ENCODE measurements at regions not wholly inside any gene's neighbourhood (a gene's known extent, or its start where the extent isn't known, plus 50 kb on each side); places are given as distances from the start of the nearest gene placed in this dataset.

- TF ChIP-seq CTCF (IDR thresholded peaks at IDR 0.05; ENCODE audit: low read depth, low read length): peak; percentile 77
- TF ChIP-seq EZH2phosphoT487 (IDR thresholded peaks at IDR 0.05; ENCODE audit: low read depth): no peak
Measured at GRCh38 chr13:62119739-62120700, 704.4 kb upstream of the PCDH20 start.
